Hematopoietic multipotent progenitor cell treated with erythropoietin and hydrocortisone succinate and interleukin-3 and kit ligand, for 4 days (in vitro differentiated cells): ENCODE measurements at regions not wholly inside any gene's neighbourhood (a gene's known extent, or its start where the extent isn't known, plus 50 kb on each side); places are given as distances from the start of the nearest gene placed in this dataset.

Experiments
- DNase-seq: peaks from one replicate; pipeline ENCODE4 v3.0.0-alpha.2; 2015

GRCh38 chr10:28930514-28931495 is 253.5 kb downstream of the BAMBI start:
- no peak for DNase-seq

DNA sequence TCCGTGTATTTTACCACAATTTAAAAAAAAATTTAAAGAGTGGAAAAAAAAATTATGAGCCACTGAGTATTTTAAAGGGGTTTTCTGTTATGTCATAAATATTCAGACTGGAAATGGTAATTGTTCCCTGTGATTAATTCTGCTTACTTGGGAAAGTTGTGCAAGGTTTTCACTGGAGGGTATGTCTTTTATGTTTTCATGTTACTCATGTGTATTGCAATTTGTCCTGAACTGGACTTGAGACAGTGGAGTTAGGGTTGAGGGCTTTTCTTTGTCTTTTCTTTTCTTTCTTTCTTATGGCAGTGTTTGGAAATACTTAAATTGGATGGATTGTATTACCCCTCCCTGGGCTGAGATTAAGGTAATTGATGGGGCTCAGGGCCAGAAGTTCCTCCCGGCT is 257.7 kb downstream of the BAMBI start:
- no peak for DNase-seq

DNA sequence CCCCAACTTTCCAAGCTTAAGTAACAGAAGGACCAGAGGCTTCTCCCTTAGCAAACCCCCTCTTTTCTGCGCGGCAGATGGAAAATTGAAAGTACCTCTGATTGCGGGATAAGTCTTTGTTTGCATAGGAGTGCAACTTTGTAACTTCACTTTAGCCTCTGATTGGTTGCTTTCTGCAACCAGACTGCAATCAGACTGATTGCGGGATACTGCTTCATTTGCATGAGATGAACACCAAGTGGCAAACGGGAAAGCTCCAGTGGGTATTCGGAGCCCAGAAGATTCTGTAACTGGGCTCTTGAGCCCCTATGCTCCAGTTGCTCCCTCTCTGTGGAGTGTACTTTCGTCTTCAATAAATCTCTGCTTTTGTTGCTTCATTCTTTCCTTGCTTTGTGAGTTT is 260.6 kb downstream of the BAMBI start:
- no peak for DNase-seq

GRCh38 chr10:28938745-28939144 is 261.4 kb downstream of the BAMBI start:
- DNase-seq = no peak

- DNase-seq = peak; percentile 8
Observed at GRCh38 chr10:28939281-28940157, 262.2 kb downstream of the BAMBI start.

DNA sequence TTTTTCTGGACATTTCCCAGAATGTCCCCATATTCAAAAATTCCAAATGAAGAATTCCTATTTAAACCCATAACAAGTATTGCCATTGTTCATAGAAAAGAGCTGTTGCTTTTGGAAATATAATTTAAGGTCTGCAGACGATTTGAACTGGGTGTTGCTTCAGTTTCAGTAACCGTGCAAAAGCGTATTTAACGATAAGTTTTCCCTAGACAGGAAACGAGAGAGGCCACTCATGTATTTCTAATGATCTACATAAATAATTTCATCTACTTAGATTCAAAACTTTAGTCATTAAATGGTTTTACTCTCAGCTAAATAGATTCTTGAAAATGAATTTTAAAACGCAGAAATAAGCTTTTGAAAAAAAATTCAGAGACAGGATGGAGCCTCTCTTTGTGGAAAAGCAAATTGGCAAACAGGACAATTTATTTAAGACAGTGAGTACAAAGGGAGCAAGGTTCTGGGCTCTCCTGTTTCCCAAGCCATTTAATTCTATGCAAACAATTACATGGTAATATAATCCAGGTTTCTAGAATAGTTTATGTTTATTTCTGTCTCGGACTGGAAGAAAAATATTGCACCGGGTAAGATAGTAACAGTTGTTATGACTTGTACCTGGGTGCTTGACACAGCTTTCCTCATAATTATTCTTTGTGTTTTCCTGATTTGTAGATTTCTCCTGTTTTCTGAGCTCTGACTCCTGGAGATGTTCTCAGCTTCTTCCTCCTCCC is 263.0 kb downstream of the BAMBI start:
- DNase-seq = no peak

GRCh38 chr10:28942012-28942411 is 264.7 kb downstream of the BAMBI start:
- DNase-seq = no peak

- DNase-seq = no peak
Observed at GRCh38 chr10:28945959-28946358, 268.6 kb downstream of the BAMBI start.

- no peak for DNase-seq
Observed at GRCh38 chr10:28946479-28946878, 269.2 kb downstream of the BAMBI start.

DNA sequence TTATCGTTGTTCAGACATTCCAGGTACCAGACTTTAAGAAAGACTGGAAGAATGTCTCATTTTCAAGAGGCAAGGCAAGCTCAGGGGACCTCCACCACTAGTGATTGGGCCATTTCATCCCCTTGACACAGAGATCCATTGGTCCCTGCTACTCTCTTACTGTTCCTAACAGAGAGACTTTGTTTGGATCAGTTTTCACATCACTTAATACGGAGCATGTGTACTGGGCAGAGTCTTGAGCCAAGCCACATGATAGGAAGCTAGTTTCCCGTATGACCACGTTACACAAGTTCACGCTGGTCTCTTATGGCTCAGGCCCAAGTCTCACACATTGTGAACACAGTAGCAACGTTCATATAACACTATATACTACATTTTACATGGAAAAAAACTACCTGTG is 269.9 kb downstream of the BAMBI start:
- no peak for DNase-seq

- no peak for DNase-seq
Observed at GRCh38 chr10:28948046-28948445, 270.7 kb downstream of the BAMBI start.

- DNase-seq = no peak
Observed at GRCh38 chr10:28949005-28950004, 272.0 kb downstream of the BAMBI start.

- no peak for DNase-seq
Observed at GRCh38 chr10:28951484-28951883, 274.2 kb downstream of the BAMBI start.

DNA sequence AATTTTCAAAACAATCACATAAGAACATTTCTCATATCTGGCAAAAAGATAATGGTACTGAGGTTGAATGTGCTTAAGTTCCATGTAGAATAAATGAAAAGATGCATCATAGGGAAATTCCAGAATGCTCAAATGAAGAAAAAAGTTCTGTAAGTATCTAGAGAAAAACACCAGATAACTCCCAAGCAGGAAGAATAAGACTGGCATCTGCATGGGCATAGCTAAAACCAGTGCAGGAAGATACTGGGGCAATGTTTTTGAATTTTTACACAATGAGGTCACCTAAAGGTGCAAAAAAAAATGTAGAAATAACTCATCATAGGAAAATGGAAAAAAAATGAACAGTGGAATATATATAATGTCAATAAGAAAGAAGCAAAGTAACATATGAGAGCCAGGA is 275.2 kb downstream of the BAMBI start:
- no peak for DNase-seq

- no peak for DNase-seq
Observed at GRCh38 chr10:28954211-28954610, 276.9 kb downstream of the BAMBI start.

DNA sequence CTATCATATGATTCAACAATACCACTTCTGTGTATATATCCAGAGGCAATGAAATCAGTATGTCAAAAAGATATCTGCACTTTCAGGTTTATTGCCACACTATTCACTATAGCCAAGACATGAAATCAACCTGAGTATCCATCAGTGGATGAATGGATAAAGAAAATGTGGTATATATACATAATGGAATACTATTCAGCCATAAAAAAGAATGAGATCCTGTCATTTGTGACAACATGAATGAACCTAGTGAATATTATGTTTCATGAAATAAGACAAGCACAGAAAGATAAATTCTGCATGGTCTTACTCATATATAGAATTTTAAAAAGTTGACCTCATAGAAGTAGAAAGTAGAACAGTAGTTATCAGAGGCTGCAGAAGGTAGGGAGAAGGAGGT is 281.1 kb downstream of the BAMBI start:
- DNase-seq = no peak

- no peak for DNase-seq
Observed at GRCh38 chr10:28959850-28960501, 282.7 kb downstream of the BAMBI start.

GRCh38 chr10:28962768-28963167 is 285.4 kb downstream of the BAMBI start:
- DNase-seq = no peak

GRCh38 chr10:28963539-28964221 is 286.4 kb downstream of the BAMBI start:
- DNase-seq = no peak

DNA sequence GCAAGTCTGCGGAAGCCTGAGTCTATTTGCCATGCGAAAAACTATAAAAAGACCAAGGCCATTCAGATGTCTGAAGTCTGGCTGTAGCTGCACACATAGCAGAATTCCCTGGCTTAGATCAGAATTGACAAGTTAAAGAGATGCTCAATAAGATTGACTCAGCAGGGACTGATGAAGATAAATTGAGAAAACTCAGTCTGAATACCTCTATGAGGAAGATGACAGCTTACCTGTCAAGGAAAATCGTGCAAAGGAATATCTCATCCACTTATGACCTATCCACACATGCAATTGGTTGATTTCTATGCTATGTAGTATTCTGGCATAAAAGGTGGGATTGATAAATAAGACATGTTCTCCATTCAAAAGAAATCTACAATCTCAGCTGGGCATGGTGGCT is 288.6 kb downstream of the BAMBI start:
- no peak for DNase-seq

DNA sequence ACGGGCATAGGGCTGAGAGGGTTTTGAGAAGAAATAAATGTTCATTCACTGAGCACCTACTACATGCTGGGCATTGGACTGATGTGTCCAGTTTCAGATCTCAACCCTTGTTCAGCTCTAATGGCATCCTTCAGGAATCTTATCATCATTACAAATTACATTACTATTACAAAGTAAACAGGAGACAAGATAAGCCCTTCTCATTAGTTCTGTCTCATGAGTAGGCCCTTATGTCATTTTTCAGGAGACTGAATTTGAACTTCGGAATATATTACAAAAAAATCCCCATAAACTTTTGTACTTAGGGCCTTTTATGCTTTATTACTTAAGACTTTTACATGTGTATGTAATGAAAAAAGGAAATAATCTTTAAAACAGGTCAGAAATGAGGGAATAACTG is 289.7 kb downstream of the BAMBI start:
- DNase-seq = no peak
